DND-41 (cell line): ENCODE measurements at regions not wholly inside any gene's neighbourhood (a gene's known extent, or its start where the extent isn't known, plus 50 kb on each side); places are given as distances from the start of the nearest gene placed in this dataset.

Experiments used
- ATAC-seq: fragments of 200-7000 bp; cut with Tn5 transposase; 3 replicates; pipeline ENCODE4 v1.9.1; 2021; ENCODE audit warnings: low read depth; ENCODE audit not compliant: insufficient read depth
- DNase-seq: peaks from one replicate; pipeline ENCODE4 v3.0.0-alpha.2; 2020
- H2AFZ ChIP-seq: 2 replicates; pipeline ENCODE4 v1.6.0; 2012; ENCODE audit warnings: low read depth, low read length
- H3K27ac ChIP-seq: 2 replicates; pipeline ENCODE4 v1.5.1; 2012; ENCODE audit warnings: low read length, inconsistent platforms
- H3K27me3 ChIP-seq: fragments of 200-600 bp; sonication (generic); 2 replicates; pipeline ENCODE4 v1.6.0; 2012; ENCODE audit warnings: low read length, mild to moderate bottlenecking, inconsistent platforms; ENCODE audit not compliant: insufficient read depth, poor library complexity
- H3K36me3 ChIP-seq: 2 replicates; pipeline ENCODE4 v1.5.1; 2012; ENCODE audit warnings: low read length, inconsistent platforms; ENCODE audit not compliant: insufficient read depth
- H3K4me1 ChIP-seq: 2 replicates; pipeline ENCODE4 v1.5.1; 2012; ENCODE audit warnings: mild to moderate bottlenecking, low read length; ENCODE audit not compliant: insufficient read depth
- H3K4me2 ChIP-seq: 2 replicates; pipeline ENCODE4 v1.6.0; 2012; ENCODE audit warnings: mild to moderate bottlenecking, moderate library complexity, low read length, inconsistent platforms; ENCODE audit not compliant: insufficient read depth
- H3K4me3 ChIP-seq, 2 experiments: fragments of 200-600 bp in 1 of 2; shearing (Covaris generic) in 1 of 2; 2 replicates each; pipeline ENCODE4 v1.5.1; 2012 to 2016; ENCODE audit warnings: inconsistent platforms in 2 of 2, low read length in 2 of 2, mild to moderate bottlenecking in 2 of 2, low read depth in 1 of 2, moderate library complexity in 1 of 2
- H3K79me2 ChIP-seq: 2 replicates; pipeline ENCODE4 v1.6.0; 2012; ENCODE audit warnings: low read length, inconsistent platforms; ENCODE audit not compliant: insufficient read depth
- H3K9ac ChIP-seq: 2 replicates; pipeline ENCODE4 v1.6.0; 2012; ENCODE audit warnings: low read depth, mild to moderate bottlenecking, inconsistent platforms, low read length, moderate library complexity
- H3K9me3 ChIP-seq: 2 replicates; pipeline ENCODE4 v1.5.1; 2012; ENCODE audit warnings: low read length, moderate library complexity, mild to moderate bottlenecking, inconsistent platforms; ENCODE audit not compliant: insufficient read depth, severe bottlenecking
- H4K20me1 ChIP-seq: 2 replicates; pipeline ENCODE4 v1.6.0; 2012; ENCODE audit warnings: low read length; ENCODE audit not compliant: insufficient read depth
- CTCF ChIP-seq: IDR thresholded peaks from 2 replicates; pipeline ENCODE4 v1.5.1; 2012; ENCODE audit warnings: borderline replicate concordance, low read length, moderate library complexity, mild to moderate bottlenecking; ENCODE audit not compliant: poor library complexity, severe bottlenecking; ENCODE audit errors: extremely low read depth
- EZH2 ChIP-seq: IDR thresholded peaks from 3 replicates; pipeline ENCODE4 v1.6.1; 2012; ENCODE audit warnings: borderline replicate concordance, low read depth, mild to moderate bottlenecking, moderate library complexity, low read length, inconsistent platforms; ENCODE audit not compliant: severe bottlenecking

GRCh38 chr18:42363446-42364441 lies 408.7 kb downstream of the PIK3C3 start:
- DNase-seq (no peak), ATAC-seq (no peak)
- no peaks in the 10 kb centered on the region for H3K27me3 ChIP-seq
- H3K4me2 ChIP-seq = no peak overlapping the region
- no peak overlapping the region for H3K27ac ChIP-seq
- H3K9ac ChIP-seq = no peak overlapping the region
- no peaks in the 10 kb centered on the region for H3K79me2 ChIP-seq
- no peaks in the 10 kb centered on the region for H3K36me3 ChIP-seq
- H3K4me3 ChIP-seq = no peak overlapping the region
- TF ChIP-seq CTCF = no peak
- TF ChIP-seq EZH2 = no peak
- no peaks in the 10 kb centered on the region for H3K9me3 ChIP-seq
- no peaks in the 10 kb centered on the region for H3K4me1 ChIP-seq
- H2AFZ ChIP-seq = no peak overlapping the region
- H4K20me1 ChIP-seq = no peaks in the 10 kb centered on the region

- ATAC-seq (no peak), DNase-seq (no peak)
- Histone ChIP-seq H3K4me3 (no peak overlapping the region), H3K9me3 (no peaks in the 10 kb centered on the region), H3K9ac (no peak overlapping the region), H3K27me3 (no peaks in the 10 kb centered on the region), H4K20me1 (no peaks in the 10 kb centered on the region), H3K79me2 (no peaks in the 10 kb centered on the region), H3K27ac (no peak overlapping the region), H3K4me2 (no peak overlapping the region), H2AFZ (no peak overlapping the region), H3K36me3 (no peaks in the 10 kb centered on the region), H3K4me1 (no peaks in the 10 kb centered on the region)
- no peak for TF ChIP-seq EZH2
- no peak for TF ChIP-seq CTCF
These were observed 409.7 kb downstream of the PIK3C3 start for GRCh38 chr18:42364766-42365165.

GRCh38 chr18:42365591-42365990 lies 410.6 kb downstream of the PIK3C3 start:
- H3K4me1 ChIP-seq = no peaks in the 10 kb centered on the region
- H3K79me2 ChIP-seq = no peaks in the 10 kb centered on the region
- no peak overlapping the region for H3K9ac ChIP-seq
- no peaks in the 10 kb centered on the region for H3K9me3 ChIP-seq
- no peaks in the 10 kb centered on the region for H3K36me3 ChIP-seq
- H3K4me3 ChIP-seq = no peak overlapping the region
- no peak overlapping the region for H3K27ac ChIP-seq
- H4K20me1 ChIP-seq = no peaks in the 10 kb centered on the region
- no peak for DNase-seq
- no peak for TF ChIP-seq EZH2
- no peak for TF ChIP-seq CTCF
- no peak overlapping the region for H2AFZ ChIP-seq
- no peak for ATAC-seq
- H3K4me2 ChIP-seq = no peak overlapping the region
- H3K27me3 ChIP-seq = no peaks in the 10 kb centered on the region
